B cell (primary cell): ENCODE measurements at regions not wholly inside any gene's neighbourhood (a gene's known extent, or its start where the extent isn't known, plus 50 kb on each side); places are given as distances from the start of the nearest gene placed in this dataset.

Experiments used
- EZH2 ChIP-seq: IDR thresholded peaks from 2 replicates; pipeline ENCODE4 v1.6.1; 2012; ENCODE audit warnings: borderline replicate concordance, low read depth, mild to moderate bottlenecking, moderate library complexity, low read length; ENCODE audit not compliant: insufficient read depth, poor library complexity, severe bottlenecking
- TF ChIP-seq, protein P1 (sequence below): fragments of 200-600 bp; IDR thresholded peaks from one replicate; pipeline ENCODE4 v1.8.0; 2022; ENCODE audit warnings: antibody characterized with exemption, mild to moderate bottlenecking

DNA sequence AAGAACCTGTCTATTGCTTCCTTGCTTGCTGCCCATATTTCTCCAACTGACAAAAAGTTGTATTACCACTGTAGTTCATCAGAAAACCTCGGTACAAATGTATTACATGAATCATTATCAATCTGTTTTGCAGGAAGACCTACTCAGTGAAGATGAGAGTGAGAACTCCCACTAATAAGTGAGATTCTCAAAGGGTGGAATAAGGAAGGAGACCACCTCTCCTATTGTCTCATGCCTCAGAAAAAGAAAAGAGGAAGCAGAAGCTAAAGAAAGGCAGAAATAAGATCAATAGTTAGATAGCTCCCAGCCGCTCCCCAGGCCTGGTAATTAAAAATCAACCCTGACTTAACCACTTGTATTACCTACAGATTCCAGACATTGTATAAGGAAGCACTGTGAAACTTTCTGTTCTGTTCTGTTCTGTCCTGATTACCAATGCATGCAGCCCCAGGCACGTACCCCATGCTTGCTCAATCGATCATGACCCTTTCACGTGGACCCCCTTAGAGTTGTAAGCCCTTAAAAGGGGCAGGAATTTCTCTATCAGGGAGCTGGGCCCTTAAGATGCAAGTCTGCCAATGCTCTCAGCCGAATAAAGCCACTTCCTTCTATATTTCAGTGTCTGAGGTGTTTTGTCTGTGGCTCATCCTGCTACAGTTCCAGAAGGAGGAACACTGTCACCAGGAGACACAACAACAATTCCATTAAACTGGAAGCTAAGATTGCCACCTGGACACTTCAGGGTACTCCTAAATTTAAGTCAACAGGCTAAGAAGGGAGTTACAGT is 152.5 kb upstream of the COX7C start:
- TF ChIP-seq, protein P1, sequence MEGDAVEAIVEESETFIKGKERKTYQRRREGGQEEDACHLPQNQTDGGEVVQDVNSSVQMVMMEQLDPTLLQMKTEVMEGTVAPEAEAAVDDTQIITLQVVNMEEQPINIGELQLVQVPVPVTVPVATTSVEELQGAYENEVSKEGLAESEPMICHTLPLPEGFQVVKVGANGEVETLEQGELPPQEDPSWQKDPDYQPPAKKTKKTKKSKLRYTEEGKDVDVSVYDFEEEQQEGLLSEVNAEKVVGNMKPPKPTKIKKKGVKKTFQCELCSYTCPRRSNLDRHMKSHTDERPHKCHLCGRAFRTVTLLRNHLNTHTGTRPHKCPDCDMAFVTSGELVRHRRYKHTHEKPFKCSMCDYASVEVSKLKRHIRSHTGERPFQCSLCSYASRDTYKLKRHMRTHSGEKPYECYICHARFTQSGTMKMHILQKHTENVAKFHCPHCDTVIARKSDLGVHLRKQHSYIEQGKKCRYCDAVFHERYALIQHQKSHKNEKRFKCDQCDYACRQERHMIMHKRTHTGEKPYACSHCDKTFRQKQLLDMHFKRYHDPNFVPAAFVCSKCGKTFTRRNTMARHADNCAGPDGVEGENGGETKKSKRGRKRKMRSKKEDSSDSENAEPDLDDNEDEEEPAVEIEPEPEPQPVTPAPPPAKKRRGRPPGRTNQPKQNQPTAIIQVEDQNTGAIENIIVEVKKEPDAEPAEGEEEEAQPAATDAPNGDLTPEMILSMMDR, result no peak
- TF ChIP-seq EZH2, result no peak
